H54 (cell line): ENCODE measurements at regions not wholly inside any gene's neighbourhood (a gene's known extent, or its start where the extent isn't known, plus 50 kb on each side); places are given as distances from the start of the nearest gene placed in this dataset.
A peak's percentile ranks its signal among the peaks of the same experiment; 100 is the strongest.

Source experiments
- DNase-seq: peaks from one replicate; pipeline ENCODE4 v3.0.0; 2011; ENCODE audit warnings: low spot score, mixed read lengths; ENCODE audit not compliant: insufficient read length
- FAIRE-seq: peaks from 3 replicates; lab custom pipeline; 2011; peaks lifted over from hg19 to GRCh38; lab: Jason Lieb, UNC
- POLR2A ChIP-seq: IDR thresholded peaks from 2 replicates; pipeline ENCODE4 v1.6.1; 2011; ENCODE audit warnings: low read depth, mild to moderate bottlenecking, low read length

- no peak for TF ChIP-seq POLR2A
- DNase-seq (no peak), FAIRE-seq (no peak)
Measured at GRCh38 chr6:9576521-9576920, 838.4 kb downstream of the TFAP2A start.

GRCh38 chr6:9566096-9566495, 848.8 kb downstream of the TFAP2A start:
- no peak for DNase-seq
- no peak for FAIRE-seq
- no peak for TF ChIP-seq POLR2A

GRCh38 chr6:9564021-9564420, 850.9 kb downstream of the TFAP2A start:
- FAIRE-seq (no peak), DNase-seq (no peak)
- no peak for TF ChIP-seq POLR2A

- FAIRE-seq (no peak), DNase-seq (no peak)
- TF ChIP-seq POLR2A = no peak
Measured at GRCh38 chr6:9563568-9563967, 851.3 kb downstream of the TFAP2A start.

GRCh38 chr6:9554806-9555205, 860.1 kb downstream of the TFAP2A start:
- no peak for TF ChIP-seq POLR2A
- no peak for DNase-seq
- no peak for FAIRE-seq

- FAIRE-seq = no peak
- no peak for TF ChIP-seq POLR2A
- DNase-seq = no peak
Measured at GRCh38 chr6:9554323-9554722, 860.6 kb downstream of the TFAP2A start.

GRCh38 chr6:9553002-9553401, 861.9 kb downstream of the TFAP2A start:
- FAIRE-seq (no peak), DNase-seq (no peak)
- TF ChIP-seq POLR2A = no peak

- DNase-seq (no peak), FAIRE-seq (no peak)
- no peak for TF ChIP-seq POLR2A
Measured at GRCh38 chr6:9543649-9544048, 871.2 kb downstream of the TFAP2A start.

- DNase-seq = no peak
Measured at GRCh38 chr6:9540534-9541126, 874.2 kb downstream of the TFAP2A start.

GRCh38 chr6:9540126-9540525, 874.7 kb downstream of the TFAP2A start:
- FAIRE-seq = no peak
- no peak for DNase-seq
- no peak for TF ChIP-seq POLR2A

More at GRCh38 chr6:9540534-9541126, 874.2 kb downstream of the TFAP2A start:
- no peak for TF ChIP-seq POLR2A
- no peak for FAIRE-seq

GRCh38 chr6:9539231-9539755, 875.6 kb downstream of the TFAP2A start:
- no peak for TF ChIP-seq POLR2A
- FAIRE-seq (peak; percentile 15), DNase-seq (no peak)

- TF ChIP-seq POLR2A = no peak
- DNase-seq (no peak), FAIRE-seq (peak; percentile 93)
Measured at GRCh38 chr6:9537381-9537780, 877.5 kb downstream of the TFAP2A start.

GRCh38 chr6:9535106-9535505, 879.8 kb downstream of the TFAP2A start:
- no peak for TF ChIP-seq POLR2A
- FAIRE-seq = no peak
- DNase-seq = no peak

- TF ChIP-seq POLR2A = no peak
- DNase-seq = no peak
- FAIRE-seq = peak; percentile 97
Measured at GRCh38 chr6:9532621-9533557, 882.0 kb downstream of the TFAP2A start.
